ENCODE measurements at regions not wholly inside any gene's neighbourhood (a gene's known extent, or its start where the extent isn't known, plus 50 kb on each side); places are given as distances from the start of the nearest gene placed in this dataset.

DNA sequence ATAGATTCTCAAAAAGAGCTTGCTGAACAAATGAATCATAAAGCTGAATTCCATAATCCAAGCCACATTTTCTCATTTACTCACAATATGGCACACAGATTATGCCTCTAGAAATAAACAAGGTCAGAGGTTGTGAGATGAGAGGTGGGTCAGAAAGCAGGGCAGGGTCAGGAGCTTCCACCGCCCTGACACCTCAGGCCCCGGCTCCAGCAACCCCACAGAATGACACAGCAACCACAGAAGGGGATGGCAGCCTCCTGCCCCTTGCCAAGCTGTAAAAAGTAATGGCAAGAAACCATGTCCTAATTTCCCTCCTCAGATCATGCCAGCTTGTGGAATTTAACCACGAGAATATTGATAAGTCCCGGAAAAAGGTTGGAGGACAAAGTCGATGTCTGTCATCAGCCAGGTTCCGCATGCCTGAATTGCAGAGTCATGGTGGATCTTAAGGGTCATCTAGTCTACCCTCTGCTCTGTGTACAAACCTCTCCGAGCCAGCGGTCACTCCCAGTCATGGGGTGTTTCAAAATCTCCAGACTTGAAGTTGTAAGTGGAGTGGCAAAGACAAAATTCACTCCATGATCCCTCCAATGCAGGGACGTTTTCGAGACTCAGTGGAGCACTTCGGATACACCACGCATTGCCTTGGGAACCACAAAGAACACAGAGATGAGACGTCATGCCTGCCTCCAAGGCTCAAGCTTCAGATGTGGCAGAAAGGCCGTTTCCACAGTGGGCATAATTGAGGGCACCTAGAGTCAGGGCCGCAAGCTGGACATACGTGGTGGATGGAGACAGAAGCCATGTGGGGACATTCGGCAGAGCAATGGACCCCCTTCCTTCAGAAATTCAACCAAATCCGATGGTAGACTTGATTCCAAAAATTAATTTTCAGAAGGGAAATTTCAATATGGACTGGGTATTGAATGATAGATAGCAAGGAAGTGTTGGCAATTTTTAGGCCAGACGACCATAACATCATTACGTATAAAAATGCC is 254.0 kb downstream of the TOMM20 start (continued):
- no peak for TF ChIP-seq HMGXB4 (CRISPR knock-in tag; IDR thresholded peaks at IDR 0.05)
- TF ChIP-seq, protein P1, sequence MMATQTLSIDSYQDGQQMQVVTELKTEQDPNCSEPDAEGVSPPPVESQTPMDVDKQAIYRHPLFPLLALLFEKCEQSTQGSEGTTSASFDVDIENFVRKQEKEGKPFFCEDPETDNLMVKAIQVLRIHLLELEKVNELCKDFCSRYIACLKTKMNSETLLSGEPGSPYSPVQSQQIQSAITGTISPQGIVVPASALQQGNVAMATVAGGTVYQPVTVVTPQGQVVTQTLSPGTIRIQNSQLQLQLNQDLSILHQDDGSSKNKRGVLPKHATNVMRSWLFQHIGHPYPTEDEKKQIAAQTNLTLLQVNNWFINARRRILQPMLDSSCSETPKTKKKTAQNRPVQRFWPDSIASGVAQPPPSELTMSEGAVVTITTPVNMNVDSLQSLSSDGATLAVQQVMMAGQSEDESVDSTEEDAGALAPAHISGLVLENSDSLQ (IDR thresholded peaks at IDR 0.05): peak; percentile 74
- TF ChIP-seq ASH1L (IDR thresholded peaks at IDR 0.05; ENCODE audit: borderline replicate concordance, low read depth, partially characterized antibody): peak; percentile 9
- TF ChIP-seq ZBTB9 (CRISPR knock-in tag; IDR thresholded peaks at IDR 0.05): peak; percentile 94

Measured in K562 (cell line).